ENCODE measurements at regions not wholly inside any gene's neighbourhood (a gene's known extent, or its start where the extent isn't known, plus 50 kb on each side); places are given as distances from the start of the nearest gene placed in this dataset.

GRCh38 chr13:103996733-103997132 lies 930.5 kb upstream of the SLC10A2 start:
- no peaks in the 10 kb centered on the region for H3K36me3 Mint-ChIP-seq (ENCODE audit: unreplicated experiment)
- H3K4me3 Mint-ChIP-seq (ENCODE audit: unreplicated experiment): no peak overlapping the region
- H3K9me3 Mint-ChIP-seq (ENCODE audit: unreplicated experiment): no peaks in the 10 kb centered on the region
- no peak for TF ChIP-seq CTCF (IDR thresholded peaks at IDR 0.05; ENCODE audit: partially characterized antibody, unreplicated experiment)
- no peak overlapping the region for H3K27ac Mint-ChIP-seq (ENCODE audit: unreplicated experiment)
- no peak for DNase-seq
- no peaks in the 10 kb centered on the region for H3K4me1 Mint-ChIP-seq (ENCODE audit: low read depth, unreplicated experiment)
- H3K27me3 Mint-ChIP-seq (ENCODE audit: unreplicated experiment): no peaks in the 10 kb centered on the region

GRCh38 chr13:103983948-103984347 lies 917.7 kb upstream of the SLC10A2 start:
- TF ChIP-seq CTCF (IDR thresholded peaks at IDR 0.05; ENCODE audit: partially characterized antibody, unreplicated experiment): no peak
- Mint-ChIP-seq H3K4me3 (ENCODE audit: unreplicated experiment) (no peak overlapping the region), H3K36me3 (ENCODE audit: unreplicated experiment) (no peaks in the 10 kb centered on the region), H3K9me3 (ENCODE audit: unreplicated experiment) (no peaks in the 10 kb centered on the region), H3K4me1 (ENCODE audit: low read depth, unreplicated experiment) (no peaks in the 10 kb centered on the region), H3K27me3 (ENCODE audit: unreplicated experiment) (no peaks in the 10 kb centered on the region), H3K27ac (ENCODE audit: unreplicated experiment) (no peak overlapping the region)
- DNase-seq: no peak

GRCh38 chr13:103976371-103976770 lies 910.2 kb upstream of the SLC10A2 start:
- TF ChIP-seq CTCF (IDR thresholded peaks at IDR 0.05; ENCODE audit: partially characterized antibody, unreplicated experiment): no peak
- Mint-ChIP-seq H3K27ac (ENCODE audit: unreplicated experiment) (no peak overlapping the region), H3K9me3 (ENCODE audit: unreplicated experiment) (no peaks in the 10 kb centered on the region), H3K4me3 (ENCODE audit: unreplicated experiment) (no peak overlapping the region), H3K36me3 (ENCODE audit: unreplicated experiment) (no peaks in the 10 kb centered on the region), H3K4me1 (ENCODE audit: low read depth, unreplicated experiment) (no peaks in the 10 kb centered on the region), H3K27me3 (ENCODE audit: unreplicated experiment) (no peaks in the 10 kb centered on the region)
- DNase-seq: no peak

- H3K27ac Mint-ChIP-seq (ENCODE audit: unreplicated experiment): no peak overlapping the region
- DNase-seq: no peak
- no peak overlapping the region for H3K4me3 Mint-ChIP-seq (ENCODE audit: unreplicated experiment)
- no peaks in the 10 kb centered on the region for H3K9me3 Mint-ChIP-seq (ENCODE audit: unreplicated experiment)
- H3K4me1 Mint-ChIP-seq (ENCODE audit: low read depth, unreplicated experiment): no peaks in the 10 kb centered on the region
- H3K36me3 Mint-ChIP-seq (ENCODE audit: unreplicated experiment): no peaks in the 10 kb centered on the region
- no peak for TF ChIP-seq CTCF (IDR thresholded peaks at IDR 0.05; ENCODE audit: partially characterized antibody, unreplicated experiment)
- H3K27me3 Mint-ChIP-seq (ENCODE audit: unreplicated experiment): no peaks in the 10 kb centered on the region
Observed at GRCh38 chr13:103973740-103974139, 907.5 kb upstream of the SLC10A2 start.

GRCh38 chr13:103969520-103970050 lies 903.4 kb upstream of the SLC10A2 start:
- Mint-ChIP-seq H3K36me3 (ENCODE audit: unreplicated experiment) (no peaks in the 10 kb centered on the region), H3K27me3 (ENCODE audit: unreplicated experiment) (no peaks in the 10 kb centered on the region), H3K27ac (ENCODE audit: unreplicated experiment) (no peak overlapping the region), H3K9me3 (ENCODE audit: unreplicated experiment) (no peaks in the 10 kb centered on the region), H3K4me3 (ENCODE audit: unreplicated experiment) (no peak overlapping the region), H3K4me1 (ENCODE audit: low read depth, unreplicated experiment) (no peaks in the 10 kb centered on the region)
- DNase-seq: no peak
- no peak for TF ChIP-seq CTCF (IDR thresholded peaks at IDR 0.05; ENCODE audit: partially characterized antibody, unreplicated experiment)
